HG03097 (cell line): ENCODE measurements at regions not wholly inside any gene's neighbourhood (a gene's known extent, or its start where the extent isn't known, plus 50 kb on each side); places are given as distances from the start of the nearest gene placed in this dataset.
A peak's percentile ranks its signal among the peaks of the same experiment; 100 is the strongest.
"Not testable (repeated sequence)": the region's sequence is repeated elsewhere in the genome, so short reads cannot be mapped to it uniquely, and the experiment has no call there.

Source experiments
- ATAC-seq: cut with Tn5 transposase; IDR thresholded peaks from one replicate; pipeline ENCODE4 v1.9.1; 2021; ENCODE audit not compliant: unreplicated experiment, low FRiP score

DNA sequence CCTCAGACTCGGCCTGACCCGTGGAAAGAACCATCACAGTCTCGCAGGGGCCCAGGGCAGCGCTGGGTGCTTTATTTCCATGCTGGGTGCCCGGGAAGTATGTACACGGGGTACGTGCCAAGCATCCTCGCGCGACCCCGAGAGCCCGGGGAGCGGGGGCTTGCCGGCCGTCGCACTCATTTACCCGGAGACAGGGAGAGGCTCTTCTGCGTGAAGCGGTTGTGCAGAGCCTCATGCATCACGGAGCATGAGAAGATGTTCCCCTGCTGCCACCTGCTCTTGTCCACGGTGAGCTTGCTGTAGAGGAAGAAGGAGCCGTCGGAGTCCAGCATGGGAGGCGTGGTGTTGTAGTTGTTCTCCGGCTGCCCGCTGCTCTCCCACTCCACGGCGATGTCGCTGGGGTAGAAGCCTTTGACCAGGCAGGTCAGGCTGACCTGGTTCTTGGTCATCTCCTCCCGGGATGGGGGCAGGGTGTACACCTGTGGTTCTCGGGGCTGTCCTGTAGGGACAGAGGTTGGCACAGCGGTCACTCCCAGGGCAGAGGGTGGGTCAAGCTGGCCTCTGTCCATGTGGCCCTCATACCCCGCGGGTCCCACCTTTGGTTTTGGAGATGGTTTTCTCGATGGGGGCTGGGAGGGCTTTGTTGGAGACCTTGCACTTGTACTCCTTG lies 242.8 kb downstream of the TMEM121 start:
- not testable (repeated sequence) for ATAC-seq

DNA sequence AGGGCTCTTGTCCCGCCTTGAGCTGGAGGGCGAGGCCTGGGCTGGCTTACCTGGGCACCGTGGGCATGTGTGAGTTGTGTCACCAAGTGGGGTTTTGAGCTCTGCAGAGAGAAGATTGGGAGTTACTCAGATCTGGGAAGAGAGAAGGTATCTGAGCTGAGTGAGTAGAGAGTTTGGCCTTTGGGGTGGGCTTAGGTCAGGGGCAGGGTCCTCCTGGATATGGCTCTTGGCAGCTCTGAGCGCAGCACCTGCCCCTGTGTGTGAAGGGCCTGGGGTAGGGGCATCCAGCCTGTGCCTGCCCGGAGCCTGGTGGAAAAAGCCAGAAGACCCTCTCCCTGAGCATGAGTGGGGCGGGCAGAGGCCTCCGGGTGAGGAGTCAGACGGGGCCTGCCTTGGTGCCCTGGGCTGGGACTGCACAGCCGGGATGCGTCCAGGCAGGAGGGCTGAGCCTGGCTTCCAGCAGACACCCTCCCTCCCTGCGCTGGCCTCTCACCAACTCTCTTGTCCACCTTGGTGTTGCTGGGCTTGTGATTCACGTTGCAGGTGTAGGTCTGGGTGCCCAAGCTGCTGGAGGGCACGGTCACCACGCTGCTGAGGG lies 244.3 kb downstream of the TMEM121 start:
- not testable (repeated sequence) for ATAC-seq

DNA sequence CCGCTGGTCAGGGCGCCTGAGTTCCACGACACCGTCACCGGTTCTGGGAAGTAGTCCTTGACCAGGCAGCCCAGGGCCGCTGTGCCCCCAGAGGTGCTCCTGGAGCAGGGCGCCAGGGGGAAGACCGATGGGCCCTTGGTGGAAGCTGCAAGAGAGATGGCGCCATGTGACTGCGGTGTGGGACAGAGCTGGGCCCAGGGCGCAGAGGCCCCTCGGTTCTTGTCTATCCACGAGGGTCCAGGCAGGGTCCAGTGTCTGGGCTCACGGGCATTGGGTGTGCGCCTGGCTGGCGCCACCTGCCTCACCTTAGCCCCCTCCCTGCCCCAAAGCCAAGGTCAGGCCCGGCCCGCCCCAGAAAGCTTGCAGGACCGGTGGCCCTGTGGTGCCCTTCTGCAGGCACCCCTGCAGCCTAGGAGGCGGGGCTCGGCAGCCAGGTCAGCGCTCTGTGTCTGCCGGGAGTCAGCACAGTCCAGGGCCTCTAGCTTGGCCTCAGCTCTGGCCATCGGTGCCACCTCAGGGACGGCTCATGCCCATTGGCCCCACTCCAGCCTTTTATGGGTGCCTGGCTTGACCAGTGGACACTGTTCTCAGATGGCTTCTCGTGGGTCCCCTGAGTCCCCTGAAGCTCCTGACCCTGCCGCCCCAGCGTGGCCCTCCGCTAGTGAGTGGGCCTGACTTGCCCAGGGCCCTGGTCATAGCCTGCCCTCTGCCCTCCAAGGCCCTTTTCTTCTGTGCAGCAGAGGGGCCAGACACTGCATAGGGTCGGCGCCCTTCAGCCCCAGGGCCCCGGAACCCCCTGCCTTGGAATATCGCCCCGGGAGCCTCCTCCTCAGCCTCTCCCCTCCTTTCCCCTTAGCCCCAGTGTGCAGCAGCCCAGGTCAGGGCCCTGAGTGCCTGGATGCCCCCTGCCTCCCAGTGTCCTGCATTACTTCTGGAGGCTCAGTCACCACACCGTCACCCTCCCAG lies 245.2 kb downstream of the TMEM121 start:
- ATAC-seq, result not testable (repeated sequence)

DNA sequence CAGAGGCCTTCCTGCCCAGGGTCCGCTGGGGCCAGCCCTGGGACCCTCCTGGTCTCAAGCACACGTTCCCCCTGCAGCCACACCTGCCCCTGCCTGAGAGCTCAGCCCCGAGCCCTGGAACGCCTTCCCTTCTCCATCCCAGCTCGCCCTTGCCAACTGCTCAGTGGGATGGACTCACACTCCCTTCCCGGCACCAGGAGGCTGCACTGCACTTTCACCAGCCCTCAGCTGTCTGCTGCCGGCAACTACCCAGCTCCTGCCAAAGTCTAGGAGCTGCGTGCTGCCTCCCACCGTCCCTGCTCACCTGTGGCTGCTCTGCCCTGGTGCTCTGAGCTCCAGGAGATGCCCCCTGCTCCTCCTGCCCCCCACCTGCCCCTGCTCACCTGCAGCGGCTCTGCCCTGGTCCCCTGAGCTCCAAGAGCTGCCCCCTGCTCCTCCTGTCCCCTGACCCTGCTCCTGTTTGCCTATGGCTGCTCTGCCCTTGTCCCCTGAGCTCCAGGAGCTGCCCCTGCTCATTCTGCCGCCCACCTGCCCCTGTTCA lies 246.4 kb downstream of the TMEM121 start:
- not testable (repeated sequence) for ATAC-seq

DNA sequence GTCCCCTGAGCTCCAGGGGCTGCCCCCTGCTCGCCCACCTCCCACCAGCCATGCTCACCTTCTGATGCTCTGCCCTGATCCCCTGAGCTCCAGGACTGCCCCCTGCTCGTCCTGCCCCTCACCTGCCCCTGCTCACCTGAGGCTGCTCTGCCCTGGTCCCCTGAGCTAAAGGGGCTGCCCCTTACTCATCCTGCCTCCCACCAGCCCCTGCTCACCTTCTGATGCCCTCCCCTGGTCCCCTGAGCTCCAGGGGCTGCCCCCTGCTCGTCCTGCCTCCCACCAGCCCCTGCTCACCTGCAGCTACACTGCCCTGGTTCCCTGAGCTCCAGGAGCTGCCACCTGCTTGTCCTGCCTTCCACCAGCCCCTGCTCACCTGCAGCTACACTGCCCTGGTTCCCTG lies 247.2 kb downstream of the TMEM121 start:
- no peak for ATAC-seq

DNA sequence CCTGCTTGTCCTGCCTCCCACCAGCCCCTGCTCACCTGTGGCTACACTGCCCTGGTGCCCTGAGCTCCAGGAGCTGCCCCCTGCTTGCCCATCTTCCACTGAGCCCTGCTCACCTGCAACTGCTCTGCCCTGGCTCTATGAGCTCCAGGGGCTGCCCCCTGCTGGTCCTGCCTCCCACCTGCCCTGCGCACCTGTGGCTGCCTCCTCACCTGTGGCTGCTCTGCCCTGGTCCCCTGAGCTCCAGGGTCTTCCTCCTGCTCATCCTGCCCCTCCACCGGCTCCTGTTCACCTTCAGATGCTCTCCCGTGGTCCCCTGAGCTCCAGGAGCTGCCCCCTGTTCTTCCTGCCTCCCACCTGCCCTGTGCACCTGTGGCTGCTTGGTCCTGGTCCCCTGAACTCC lies 247.6 kb downstream of the TMEM121 start:
- no peak for ATAC-seq

DNA sequence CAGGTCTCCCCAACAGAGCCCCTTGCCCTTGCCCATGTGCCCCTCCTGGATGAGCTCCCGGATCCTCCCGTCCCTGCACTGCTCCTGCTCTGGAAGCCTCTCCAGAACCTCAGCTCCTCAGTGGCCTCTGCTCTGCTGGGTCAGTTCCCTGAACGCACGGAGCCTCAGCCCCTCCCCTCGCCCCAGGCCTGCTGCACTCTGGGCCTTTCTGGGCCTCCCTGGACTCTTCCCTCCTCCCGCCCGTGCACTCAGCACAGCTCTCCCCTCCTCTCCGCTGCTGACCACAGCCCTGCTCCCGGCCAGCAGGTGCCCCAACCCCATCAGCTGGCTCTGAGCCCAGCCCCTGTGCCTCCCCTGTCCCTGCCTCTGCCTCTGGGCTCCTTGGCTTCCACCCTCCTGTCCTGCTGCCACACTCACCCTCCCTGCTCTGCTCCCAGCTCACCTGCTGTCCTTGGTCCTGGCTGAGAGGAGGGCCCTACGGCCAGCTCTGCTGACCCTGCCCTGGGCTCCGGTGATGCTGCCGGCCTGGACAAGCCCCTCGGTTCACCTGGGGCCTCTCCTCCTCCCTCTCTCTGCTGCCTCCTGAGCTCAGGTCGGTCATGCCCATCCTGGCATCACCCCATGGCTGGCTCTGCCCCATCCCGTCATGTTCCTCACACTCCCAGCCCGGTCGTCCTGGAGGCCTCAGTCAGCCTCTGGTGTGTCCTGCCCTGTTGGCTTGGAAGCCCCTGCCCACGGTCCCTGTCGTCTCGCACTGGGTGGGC lies 248.4 kb downstream of the TMEM121 start:
- ATAC-seq, result not testable (repeated sequence)

DNA sequence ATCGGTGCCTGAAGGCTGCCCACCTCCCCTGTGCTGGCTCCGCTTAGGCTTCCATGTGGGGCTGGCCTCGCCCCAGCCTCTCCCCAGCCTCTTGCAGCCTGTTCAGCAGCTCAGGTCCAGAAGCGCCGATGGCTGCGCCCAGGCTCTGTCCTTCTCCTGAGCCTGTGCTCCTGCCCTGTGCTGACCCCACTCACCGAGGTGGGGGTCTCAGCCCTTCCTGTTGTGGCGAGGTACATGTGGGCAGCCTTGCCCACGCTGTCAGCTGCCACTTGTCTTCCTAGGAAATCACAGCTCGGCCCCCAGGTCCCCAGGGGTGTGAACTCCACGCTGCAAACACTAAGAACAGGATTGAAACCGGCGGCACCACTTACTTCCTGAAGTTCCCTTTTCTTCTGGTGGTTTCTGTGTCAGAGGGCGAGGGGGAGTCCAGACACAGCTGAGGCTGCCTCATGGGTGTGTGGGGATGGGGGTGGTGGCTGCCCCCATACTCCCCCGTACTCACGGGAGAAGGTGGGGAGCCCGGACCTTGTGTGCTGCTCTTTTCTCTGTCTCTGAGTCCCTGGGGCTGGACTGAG lies 249.1 kb downstream of the TMEM121 start:
- ATAC-seq, result not testable (repeated sequence)

DNA sequence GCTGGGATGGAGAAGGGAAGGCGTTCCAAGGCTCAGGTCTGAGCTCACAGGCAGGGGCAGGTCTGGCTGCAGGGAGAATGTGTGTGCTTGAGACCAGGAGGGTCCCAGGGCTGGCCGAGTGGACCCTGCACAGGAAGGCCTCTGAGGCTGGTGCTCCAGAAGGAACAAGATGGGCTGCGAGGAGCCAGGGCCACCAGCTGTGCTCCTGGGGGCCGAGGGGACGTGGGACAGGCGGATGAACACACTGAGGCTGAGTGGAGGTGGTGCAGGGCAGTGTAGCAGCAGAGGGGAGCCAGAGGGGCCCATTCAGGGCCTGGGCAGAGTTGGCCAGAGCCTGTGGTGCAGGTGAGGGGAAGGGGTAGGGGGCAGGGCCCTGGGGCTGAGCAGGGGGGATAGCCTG lies 249.7 kb downstream of the TMEM121 start:
- not testable (repeated sequence) for ATAC-seq

DNA sequence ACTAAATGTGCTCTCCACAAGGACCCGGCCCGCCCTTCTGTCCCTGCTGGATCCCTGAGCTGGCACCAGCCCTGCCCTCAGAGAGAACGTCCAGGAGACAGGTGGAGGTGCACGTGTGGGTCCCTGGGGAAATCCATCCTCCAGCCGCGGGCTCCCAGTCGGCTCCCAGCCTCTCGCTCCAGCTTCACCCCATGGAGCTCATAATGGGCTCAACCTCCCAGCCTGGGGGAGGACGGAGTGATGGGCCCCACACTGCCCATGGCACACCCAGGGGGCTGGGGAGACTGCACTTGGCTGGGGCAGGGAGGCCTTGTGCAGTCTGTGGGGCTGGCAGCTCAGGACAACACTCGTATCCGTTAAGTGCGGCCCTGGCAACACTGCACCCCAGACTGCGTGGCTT lies 250.5 kb downstream of the TMEM121 start:
- ATAC-seq, result no peak

DNA sequence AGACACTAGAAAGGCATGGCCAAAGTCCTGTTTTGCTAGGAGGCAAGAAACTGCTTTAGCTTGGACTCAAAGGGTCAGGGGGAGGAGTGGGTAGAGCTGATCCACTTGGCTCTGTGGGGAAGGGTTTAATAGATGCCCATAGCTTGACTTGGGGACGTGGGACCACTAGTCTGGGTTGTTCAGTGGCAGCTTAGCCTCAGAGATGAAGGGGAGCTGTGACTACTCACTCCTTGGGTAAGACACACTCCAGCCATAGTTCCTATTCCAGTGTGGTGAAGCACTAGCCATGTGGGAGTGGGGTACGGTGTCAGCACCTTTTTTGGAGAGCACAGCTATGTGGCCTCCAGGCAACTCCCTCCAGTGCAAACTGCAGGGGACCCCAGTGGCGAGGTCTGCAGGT lies 257.3 kb downstream of the TMEM121 start:
- ATAC-seq, result no peak

DNA sequence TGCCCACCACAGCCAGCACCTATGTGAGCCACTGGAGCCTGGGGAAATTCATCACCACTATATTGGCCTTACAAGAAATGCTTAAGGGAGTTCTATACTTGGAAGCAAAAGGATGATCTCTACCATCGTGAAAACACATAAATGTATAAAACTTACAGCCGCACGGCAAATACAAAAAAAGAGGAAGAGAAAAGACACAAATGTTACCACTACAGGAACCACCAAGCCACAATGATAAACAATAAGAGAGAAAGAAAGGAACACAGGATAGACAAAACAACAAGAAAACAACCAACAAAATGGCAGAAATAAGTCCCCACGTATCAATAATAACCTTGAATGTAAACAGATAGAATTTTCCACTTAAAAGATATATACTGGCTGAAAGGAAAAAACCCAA lies 267.5 kb downstream of the TMEM121 start:
- no peak for ATAC-seq

DNA sequence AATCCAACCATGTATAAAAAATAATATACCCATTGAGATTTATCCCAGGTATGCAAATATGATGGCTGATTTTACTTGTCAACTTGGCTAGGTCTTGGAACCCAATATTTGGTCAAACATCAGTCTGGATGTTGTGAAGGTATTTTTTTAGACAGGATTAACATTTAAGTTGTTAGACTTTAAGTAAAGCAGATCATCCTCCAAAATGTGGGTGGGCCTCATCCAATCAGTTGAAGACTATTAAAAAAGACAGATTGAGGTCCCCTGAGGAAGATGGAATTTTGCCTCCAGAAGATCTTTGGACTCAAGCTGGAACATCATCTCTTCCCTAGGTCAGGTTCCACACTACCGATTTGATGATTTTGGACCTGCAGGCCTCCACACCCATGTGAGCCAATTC lies 271.2 kb downstream of the TMEM121 start:
- ATAC-seq, result no peak

DNA sequence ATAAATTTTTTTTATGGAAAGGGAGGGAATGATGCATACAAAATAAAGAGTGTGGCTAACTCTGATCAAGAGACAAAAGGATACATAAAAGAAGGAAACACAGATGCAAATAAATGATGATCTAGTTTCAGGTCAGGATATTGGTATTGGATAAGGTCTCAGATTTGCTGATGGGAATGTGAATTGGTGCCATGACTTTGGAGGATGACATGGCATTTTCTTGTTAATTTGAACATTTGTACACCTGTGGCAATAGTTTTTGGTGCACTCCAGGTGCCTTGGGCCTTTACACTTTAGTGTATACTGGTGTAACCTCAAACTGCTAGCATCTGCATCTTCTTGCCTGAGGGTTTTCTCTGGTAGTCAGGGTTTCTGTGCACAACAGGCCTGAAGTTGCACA lies 279.3 kb downstream of the TMEM121 start:
- ATAC-seq, result no peak

DNA sequence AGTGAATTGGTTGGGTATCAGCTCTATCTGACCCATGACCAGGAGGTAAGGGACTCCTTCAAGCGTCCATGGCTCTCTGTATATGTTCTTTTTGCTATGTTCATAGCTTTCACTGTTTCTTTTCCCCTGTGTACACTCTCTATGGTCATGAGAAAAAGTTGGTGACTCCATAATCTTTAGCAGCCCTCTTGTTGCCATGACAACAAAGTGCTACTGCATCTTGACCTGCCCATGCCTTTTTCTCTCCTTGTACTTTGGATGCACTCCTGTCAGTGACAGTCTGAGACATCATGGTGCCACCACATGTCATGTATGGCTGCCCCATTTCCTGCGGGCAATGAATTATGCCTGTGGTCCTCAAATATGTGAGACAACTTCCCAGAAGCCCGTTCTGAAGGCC lies 280.2 kb downstream of the TMEM121 start:
- ATAC-seq, result no peak

DNA sequence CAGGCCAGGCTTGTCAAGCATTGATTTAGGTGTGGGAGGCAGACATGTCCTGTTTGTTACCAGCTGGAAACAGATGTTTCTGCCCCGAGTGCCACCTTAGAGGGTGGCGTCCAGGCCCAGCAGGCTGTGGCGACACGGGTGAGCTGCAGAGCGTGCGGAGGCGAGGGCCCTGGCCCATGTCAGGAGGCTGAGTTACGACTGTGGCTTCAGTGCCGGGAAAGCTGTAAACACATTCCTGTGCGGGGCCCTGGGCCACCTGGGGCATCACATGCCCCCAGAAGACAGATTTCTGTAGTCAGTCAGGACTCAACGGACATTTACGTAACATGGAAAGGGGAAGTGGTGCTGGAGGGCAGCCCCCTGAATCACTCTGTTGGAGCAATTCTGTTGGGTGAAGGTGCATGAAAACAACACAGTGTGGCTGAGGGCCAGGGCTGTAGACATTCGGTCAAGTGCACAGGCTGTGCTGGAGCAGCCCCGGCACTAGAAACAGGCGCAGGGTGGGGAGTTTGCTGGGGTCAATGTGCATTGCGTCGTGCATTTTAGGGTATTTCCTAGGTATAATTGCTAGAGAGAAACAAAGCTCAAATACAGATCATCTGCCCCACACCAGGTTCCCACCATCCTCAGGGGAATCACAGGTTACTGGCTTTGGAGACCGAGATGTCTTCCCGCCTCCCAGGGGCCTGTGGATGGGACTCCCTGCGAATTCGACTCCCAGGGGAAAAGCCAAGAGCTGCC lies 291.8 kb downstream of the TMEM121 start:
- ATAC-seq, result peak; percentile 81

DNA sequence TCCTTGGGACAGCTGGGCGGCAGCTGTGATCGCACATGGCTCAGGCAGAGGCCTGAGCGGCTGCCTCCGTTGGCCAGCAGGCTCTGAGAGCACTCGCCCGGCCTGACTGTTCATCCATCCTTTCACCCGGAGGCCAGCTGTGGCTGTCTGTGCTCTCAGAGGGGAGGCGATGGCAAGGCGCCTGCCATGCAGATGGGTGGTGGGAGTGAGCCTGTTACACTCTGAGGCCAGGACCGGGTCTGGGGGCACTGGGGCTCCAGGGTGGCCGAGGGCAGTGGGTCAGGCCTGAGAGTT lies 292.3 kb downstream of the TMEM121 start:
- peak; percentile 15 for ATAC-seq

DNA sequence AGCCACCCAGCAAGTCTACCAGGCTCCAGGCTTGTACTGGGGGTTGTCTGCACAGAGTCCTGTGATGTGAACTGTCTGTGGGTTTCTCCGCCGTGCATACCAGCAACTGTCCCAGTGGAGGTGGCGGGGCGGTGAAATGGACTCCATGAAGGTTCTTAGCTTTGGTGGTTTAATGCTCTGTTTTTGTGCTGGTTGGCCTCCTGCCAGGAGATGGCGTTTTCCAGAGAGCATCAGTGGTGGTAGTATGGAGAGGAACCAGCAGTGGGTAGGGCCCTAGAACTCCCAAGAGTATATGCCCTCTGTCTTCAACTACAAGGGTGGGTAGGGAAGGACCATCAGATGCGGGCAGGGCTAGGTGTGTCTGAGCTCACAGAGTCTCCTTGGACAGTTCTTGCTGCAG lies 303.8 kb downstream of the TMEM121 start:
- ATAC-seq, result no peak

DNA sequence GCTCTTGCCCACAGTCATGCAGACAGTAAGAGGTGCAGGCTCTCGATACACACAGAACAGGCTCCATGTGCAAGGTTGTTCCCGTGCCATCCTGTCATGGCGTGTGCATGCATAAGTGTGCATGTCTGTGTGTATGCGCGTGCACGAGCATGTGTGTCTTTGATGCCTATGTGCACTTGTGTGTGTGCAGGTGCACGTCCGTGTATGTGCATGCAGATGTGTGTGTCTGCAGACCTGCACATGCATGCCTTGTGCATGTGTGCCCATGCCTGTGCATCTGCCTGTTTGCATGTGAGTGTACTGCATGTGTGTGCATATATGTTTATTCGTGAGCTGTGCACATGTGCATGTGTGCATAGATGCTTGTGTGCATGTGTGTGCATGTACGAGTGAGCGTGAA lies 309.8 kb downstream of the TMEM121 start:
- ATAC-seq, result no peak

DNA sequence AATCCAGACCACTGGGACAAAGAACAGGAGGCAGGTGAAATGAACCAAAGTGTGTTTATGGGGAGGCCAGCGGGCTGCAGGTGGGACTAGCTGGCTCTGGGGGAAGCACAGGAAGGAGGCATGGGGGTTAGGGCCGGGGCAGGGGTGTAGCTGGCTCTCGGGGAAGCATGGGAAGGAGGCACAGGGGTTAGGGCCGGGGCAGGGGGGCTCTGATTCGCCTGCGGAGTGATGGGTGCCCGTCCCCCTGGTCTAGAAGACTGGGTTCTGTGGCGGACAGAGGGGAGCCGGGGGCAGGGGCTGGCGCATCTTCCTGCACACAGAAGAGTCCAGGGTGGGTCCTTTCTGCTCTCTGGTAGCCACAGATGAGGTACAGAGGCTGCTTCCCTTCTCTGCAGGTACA lies 310.3 kb downstream of the TMEM121 start:
- ATAC-seq, result no peak
